GM21619 (cell line): ENCODE measurements at regions not wholly inside any gene's neighbourhood (a gene's known extent, or its start where the extent isn't known, plus 50 kb on each side); places are given as distances from the start of the nearest gene placed in this dataset.

Source experiments
- ATAC-seq: cut with Tn5 transposase; IDR thresholded peaks from one replicate; pipeline ENCODE4 v1.9.1; 2021; ENCODE audit not compliant: unreplicated experiment

DNA sequence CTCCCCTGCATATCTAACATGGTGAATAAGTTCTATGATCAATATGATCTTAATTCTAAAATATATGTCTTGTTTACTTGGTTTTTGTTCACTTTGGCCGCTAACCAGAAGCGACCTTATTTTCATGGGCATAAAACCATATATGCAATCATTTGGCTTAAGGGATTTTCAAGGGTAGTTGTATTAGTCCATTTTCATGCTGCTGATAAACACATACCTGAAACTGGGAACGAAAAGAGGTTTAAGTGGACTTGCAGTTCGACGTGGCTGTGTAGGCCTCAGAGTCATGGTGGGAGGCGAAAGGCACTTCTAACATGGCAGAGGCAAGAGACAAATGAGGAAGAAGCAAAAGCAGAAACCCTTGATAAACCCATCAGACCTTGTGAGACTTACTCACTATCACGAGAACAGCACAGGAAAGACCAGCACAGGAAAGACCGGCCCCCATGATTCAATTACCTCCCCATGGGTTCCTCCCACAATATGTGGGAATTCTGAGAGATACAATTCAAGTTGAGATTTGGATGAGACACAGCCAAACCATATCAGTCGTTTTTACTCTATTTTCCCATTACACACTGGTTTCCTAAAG lies 114.3 kb upstream of the CPEB2 start:
- no peak for ATAC-seq

DNA sequence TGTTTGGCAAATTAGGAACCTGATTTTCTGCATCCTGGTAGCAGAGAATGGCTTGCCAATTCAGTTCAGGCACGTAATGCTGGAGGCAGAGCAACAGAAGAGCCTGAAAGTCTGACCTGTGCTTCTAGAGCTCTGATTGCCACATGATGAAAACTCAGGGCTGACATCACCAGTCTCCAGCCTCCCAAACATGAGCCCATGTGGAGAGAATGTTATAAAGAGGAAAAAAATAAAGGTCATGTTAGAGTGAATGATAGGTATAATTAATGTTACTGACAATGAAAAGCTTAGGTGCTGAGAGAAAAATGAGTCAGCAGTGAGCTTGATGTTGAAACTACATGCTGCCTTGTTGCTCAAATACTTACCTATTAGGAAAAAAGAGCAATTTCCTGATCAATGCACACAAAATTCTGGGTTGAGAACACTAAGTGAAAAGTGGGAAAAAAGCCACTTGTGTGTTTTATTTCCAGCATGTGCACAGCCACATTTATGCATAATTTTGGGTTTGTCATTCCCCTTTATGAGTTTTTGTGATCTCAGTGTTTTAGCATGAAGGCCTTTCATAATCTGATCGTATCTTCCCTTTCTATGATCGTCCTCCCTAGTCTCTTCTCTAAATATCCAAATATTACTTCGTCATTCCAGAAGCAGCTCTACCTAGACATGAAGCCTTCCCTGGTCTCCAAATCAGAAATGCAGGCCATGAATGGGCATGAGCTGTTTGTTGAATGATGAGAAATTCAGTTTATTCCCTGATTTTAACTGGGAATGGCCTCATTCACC lies 113.3 kb upstream of the CPEB2 start:
- no peak for ATAC-seq

GRCh38 chr4:14892563-14892962 lies 109.7 kb upstream of the CPEB2 start:
- ATAC-seq, result no peak

DNA sequence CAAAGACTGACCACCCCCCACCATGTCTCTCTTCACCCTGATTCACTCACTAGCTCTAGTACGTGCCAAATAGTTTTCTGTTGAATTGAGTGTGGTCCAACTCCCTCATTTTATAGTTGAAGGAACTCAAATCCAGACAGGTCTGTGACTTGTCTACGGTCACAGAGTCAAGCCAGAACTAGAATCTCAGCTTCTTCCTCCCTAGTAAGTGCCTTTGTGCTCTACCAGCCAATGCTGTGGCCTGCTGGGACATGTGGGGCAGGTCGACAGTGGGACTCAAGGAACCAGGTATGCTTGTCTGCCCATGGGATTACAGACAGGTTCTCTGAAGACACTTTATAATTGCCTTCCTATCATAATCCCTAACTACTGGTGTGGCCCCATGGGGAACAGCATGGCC lies 108.6 kb upstream of the CPEB2 start:
- ATAC-seq, result no peak

- ATAC-seq, result no peak
Observed at GRCh38 chr4:14894392-14895292, 107.6 kb upstream of the CPEB2 start.

- no peak for ATAC-seq
Observed at GRCh38 chr4:14896656-14897175, 105.6 kb upstream of the CPEB2 start.

- no peak for ATAC-seq
Observed at GRCh38 chr4:14897217-14897616, 105.1 kb upstream of the CPEB2 start.

- no peak for ATAC-seq
Observed at GRCh38 chr4:14898989-14899388, 103.3 kb upstream of the CPEB2 start.

DNA sequence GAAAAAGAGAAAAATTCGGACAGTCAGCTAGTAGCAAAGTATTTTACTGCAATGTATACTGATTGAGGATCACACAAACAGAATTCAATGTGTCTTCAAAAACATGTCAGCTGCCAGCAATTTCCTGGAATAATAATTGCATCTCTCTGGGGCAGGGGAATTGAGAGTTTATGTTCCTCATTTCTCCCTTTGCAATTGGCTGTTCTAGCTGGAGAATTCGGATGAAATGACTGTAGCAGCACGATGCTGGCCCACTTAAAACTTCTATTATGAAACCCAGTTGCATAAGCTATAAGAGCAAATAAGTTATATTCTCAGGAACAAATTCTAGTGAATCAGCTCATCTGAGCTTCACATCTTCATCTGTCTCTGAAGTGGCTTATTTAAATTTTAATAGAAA lies 99.9 kb upstream of the CPEB2 start:
- no peak for ATAC-seq

GRCh38 chr4:14903321-14903720 lies 99.0 kb upstream of the CPEB2 start:
- ATAC-seq, result no peak

DNA sequence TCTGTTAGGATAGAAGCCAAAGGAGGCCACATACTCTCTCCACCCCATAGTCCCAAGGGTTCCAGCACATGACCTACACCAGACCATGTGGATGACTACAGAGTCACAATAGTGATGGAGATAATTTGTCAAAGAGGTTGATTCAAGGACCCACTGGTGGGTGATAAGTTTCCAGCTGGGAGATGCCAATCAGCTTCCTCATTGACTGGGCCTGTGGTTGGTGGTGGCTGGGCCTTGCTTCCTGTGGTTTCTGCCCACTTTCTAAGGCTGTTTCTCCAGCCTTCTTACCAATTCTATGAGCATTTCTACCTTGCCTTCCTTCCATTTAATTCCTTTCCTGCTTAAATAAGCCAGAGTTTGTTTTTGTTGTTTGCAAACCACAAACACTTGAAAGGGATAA lies 95.5 kb upstream of the CPEB2 start:
- no peak for ATAC-seq

DNA sequence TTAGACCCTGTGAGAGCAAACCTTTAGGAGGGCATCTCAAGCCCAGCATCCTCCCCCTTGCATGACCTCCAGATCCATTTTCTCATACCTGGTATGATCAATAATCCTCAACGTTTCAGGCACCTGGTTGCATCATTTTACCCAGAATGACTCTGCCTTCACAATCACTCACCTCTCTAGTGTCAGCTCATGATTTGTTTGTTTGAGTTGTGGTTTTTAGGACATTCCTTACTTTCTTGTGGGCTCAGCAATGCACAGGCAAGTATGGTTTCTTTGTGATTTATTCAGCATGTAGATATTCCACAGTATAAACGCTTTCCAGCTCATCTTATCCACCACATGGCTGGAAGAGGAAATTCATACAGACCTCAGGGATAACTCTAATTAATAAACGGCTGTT lies 93.6 kb upstream of the CPEB2 start:
- ATAC-seq, result no peak

- no peak for ATAC-seq
Observed at GRCh38 chr4:14910411-14910810, 91.9 kb upstream of the CPEB2 start.

GRCh38 chr4:14912426-14912825 lies 89.9 kb upstream of the CPEB2 start:
- ATAC-seq, result no peak

GRCh38 chr4:14915018-14915417 lies 87.3 kb upstream of the CPEB2 start:
- ATAC-seq, result no peak

GRCh38 chr4:14916554-14917297 lies 85.6 kb upstream of the CPEB2 start:
- no peak for ATAC-seq

GRCh38 chr4:14917298-14917633 lies 85.0 kb upstream of the CPEB2 start:
- no peak for ATAC-seq

- ATAC-seq, result no peak
Observed at GRCh38 chr4:14918336-14918735, 83.9 kb upstream of the CPEB2 start.

GRCh38 chr4:14919785-14920184 lies 82.5 kb upstream of the CPEB2 start:
- ATAC-seq, result no peak

GRCh38 chr4:14920237-14920636 lies 82.0 kb upstream of the CPEB2 start:
- no peak for ATAC-seq

DNA sequence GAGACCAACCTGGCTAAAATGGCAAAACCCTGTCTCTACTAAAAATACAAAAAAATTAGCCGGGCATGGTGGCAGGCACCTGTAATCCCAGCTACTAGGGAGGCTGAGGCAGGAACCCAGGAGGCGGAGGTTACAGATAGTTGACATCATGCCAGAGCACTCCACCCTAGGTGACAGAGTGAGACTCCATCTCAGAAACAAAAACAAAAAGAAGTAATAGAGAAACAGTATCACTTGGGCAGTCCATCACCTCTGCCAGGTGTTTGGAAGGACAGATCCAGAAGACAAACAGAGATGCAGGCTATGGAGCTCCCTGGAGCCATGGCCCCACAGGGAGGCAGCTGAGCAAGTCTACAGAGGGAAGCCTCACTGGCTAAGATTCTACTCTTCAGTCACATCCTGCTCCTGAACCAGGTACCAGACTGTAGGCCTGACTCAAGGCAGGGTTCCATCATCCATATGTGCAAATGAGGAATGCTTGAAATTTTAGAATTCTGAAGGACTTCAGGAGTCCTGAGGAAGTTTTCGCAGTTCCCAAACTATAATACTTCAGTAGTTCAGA lies 81.4 kb upstream of the CPEB2 start:
- ATAC-seq, result no peak
